DOHH2 (cell line): ENCODE measurements at regions not wholly inside any gene's neighbourhood (a gene's known extent, or its start where the extent isn't known, plus 50 kb on each side); places are given as distances from the start of the nearest gene placed in this dataset.

ENCODE experiments used
- CTCF ChIP-seq: fragments of 200-600 bp; sonication (generic); IDR thresholded peaks from one replicate; pipeline ENCODE4 v1.5.1; 2014; ENCODE audit warnings: antibody characterized with exemption, mild to moderate bottlenecking, low read depth, low read length; ENCODE audit not compliant: poor library complexity, severe bottlenecking
- EZH2phosphoT487 ChIP-seq: fragments of 200-600 bp; sonication (generic); IDR thresholded peaks from 2 replicates; pipeline ENCODE4 v1.6.1; 2017; ENCODE audit warnings: borderline replicate concordance, mild to moderate bottlenecking, antibody characterized with exemption, low read length, moderate library complexity, mixed read lengths

GRCh38 chr2:15701991-15702390 lies 110.3 kb downstream of the DDX1 start:
- TF ChIP-seq EZH2phosphoT487 (no peak), CTCF (no peak)
